NT2/D1 (cell line): ENCODE measurements at regions not wholly inside any gene's neighbourhood (a gene's known extent, or its start where the extent isn't known, plus 50 kb on each side); places are given as distances from the start of the nearest gene placed in this dataset.

Experiments used
- DNase-seq: peaks from one replicate; pipeline ENCODE4 v3.0.0-alpha.2; 2011; ENCODE audit warnings: low read depth, low spot score
- H3K27me3 ChIP-seq: 2 replicates; pipeline ENCODE4 v1.6.0; 2011; ENCODE audit warnings: mild to moderate bottlenecking; ENCODE audit not compliant: insufficient read length, insufficient read depth
- H3K36me3 ChIP-seq: 2 replicates; pipeline ENCODE4 v1.6.1; 2011; ENCODE audit warnings: mild to moderate bottlenecking, low read length, mixed read lengths; ENCODE audit not compliant: insufficient read depth, insufficient read length
- H3K4me1 ChIP-seq: 2 replicates; pipeline ENCODE4 v1.5.1; 2011; ENCODE audit not compliant: insufficient read depth, insufficient read length
- H3K4me3 ChIP-seq: 2 replicates; pipeline ENCODE4 v1.5.1; 2011; ENCODE audit warnings: low read depth; ENCODE audit not compliant: insufficient read length
- H3K9ac ChIP-seq: 2 replicates; pipeline ENCODE4 v1.6.0; 2011; ENCODE audit warnings: low read depth; ENCODE audit not compliant: insufficient read length
- H3K9me3 ChIP-seq: 2 replicates; pipeline ENCODE4 v1.5.1; 2011; ENCODE audit warnings: mild to moderate bottlenecking, low read length; ENCODE audit not compliant: insufficient read depth
- SUZ12 ChIP-seq: IDR thresholded peaks from 2 replicates; pipeline ENCODE4 v1.6.1; 2011; ENCODE audit not compliant: insufficient read length, insufficient read depth; ENCODE audit errors: extremely low read depth
- YY1 ChIP-seq: IDR thresholded peaks from 2 replicates; pipeline ENCODE4 v1.6.1; 2011; ENCODE audit not compliant: insufficient read length, insufficient read depth
- ZNF274 ChIP-seq: IDR thresholded peaks from 2 replicates; pipeline ENCODE4 v1.6.1; 2011; ENCODE audit warnings: mild to moderate bottlenecking, low read depth, low read length

DNA sequence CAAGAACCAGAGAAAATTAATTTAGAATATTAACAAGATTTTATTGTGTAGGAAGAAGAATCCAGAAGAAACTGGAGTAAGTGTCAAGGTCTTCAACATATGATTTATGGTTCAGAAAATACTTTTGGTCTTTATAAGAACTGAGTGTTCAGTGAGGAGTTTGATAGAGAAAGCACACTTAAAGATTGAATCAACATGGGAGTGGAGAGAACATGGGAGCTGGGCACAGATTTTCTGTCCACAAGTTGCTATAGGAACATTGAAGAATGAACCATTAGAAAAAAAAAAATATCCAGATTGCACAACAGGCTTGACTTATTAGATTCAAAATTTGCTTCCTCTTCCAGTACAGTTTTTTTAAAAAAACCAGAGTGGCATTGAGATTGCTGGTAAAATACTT lies 601.2 kb upstream of the GNPDA2 start:
- no peaks in the 10 kb centered on the region for H3K36me3 ChIP-seq
- no peak for DNase-seq
- H3K4me3 ChIP-seq, result no peak overlapping the region
- no peaks in the 10 kb centered on the region for H3K27me3 ChIP-seq
- H3K9me3 ChIP-seq, result no peaks in the 10 kb centered on the region
- TF ChIP-seq YY1 (no peak), ZNF274 (no peak), SUZ12 (no peak)
- H3K9ac ChIP-seq, result no peak overlapping the region
- no peaks in the 10 kb centered on the region for H3K4me1 ChIP-seq

GRCh38 chr4:45324455-45325417 lies 598.4 kb upstream of the GNPDA2 start:
- Histone ChIP-seq H3K4me1 (no peaks in the 10 kb centered on the region), H3K4me3 (no peak overlapping the region), H3K9me3 (no peaks in the 10 kb centered on the region), H3K27me3 (no peaks in the 10 kb centered on the region), H3K9ac (no peak overlapping the region), H3K36me3 (no peaks in the 10 kb centered on the region)
- DNase-seq, result no peak
- TF ChIP-seq ZNF274 (no peak), YY1 (no peak), SUZ12 (no peak)

DNA sequence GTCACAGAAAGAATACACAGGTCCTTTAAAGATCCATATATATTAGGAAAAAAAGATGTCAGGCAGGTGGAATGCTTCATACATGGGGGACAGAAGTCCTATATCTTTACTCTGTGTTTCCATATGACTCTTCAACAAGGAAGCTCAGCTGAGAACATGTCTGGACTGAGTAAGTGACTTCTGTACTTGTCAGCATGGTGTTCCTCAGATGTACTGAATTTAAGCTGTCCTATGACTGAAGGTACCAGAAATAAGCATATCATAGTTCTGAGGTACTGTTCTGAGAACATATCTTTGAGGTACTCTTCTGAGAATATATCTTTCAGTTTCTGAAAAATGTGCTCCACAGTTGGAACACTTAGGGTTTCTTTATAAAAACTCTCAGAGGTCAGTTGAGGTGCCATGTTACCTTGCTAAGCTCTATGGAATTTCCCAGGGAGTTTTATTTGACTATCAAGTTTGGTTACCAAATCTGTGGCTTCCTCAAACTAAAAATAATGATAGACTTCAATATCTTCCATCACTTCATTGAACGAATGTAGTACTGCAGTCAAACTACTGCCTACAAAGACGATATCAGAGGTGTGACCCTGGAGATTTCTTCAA lies 597.2 kb upstream of the GNPDA2 start:
- TF ChIP-seq ZNF274 (no peak), SUZ12 (no peak), YY1 (no peak)
- Histone ChIP-seq H3K4me3 (no peak overlapping the region), H3K27me3 (no peaks in the 10 kb centered on the region), H3K9me3 (no peaks in the 10 kb centered on the region), H3K4me1 (no peaks in the 10 kb centered on the region), H3K36me3 (no peaks in the 10 kb centered on the region), H3K9ac (no peak overlapping the region)
- no peak for DNase-seq

DNA sequence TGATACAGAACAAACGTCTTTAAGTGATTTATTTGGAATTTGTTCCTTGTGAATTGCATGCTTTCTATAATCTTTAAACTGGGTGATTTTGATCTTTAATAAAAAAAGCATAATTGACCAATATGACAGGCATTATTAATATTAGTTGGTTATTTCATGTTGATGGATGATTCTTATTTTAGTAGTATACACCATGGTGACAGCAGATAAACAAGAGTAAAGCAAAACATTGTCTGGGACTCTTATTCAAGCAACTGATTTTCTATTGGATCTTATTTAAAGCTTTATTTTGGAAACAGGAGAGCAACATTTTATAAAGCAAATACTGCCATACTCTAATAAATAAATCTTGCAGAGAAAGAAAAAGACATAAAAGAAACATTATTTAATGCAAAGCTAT lies 591.4 kb upstream of the GNPDA2 start:
- no peak for TF ChIP-seq YY1
- no peak for TF ChIP-seq ZNF274
- TF ChIP-seq SUZ12, result no peak
- Histone ChIP-seq H3K27me3 (no peaks in the 10 kb centered on the region), H3K36me3 (no peaks in the 10 kb centered on the region), H3K4me1 (no peaks in the 10 kb centered on the region), H3K4me3 (no peak overlapping the region), H3K9me3 (no peaks in the 10 kb centered on the region), H3K9ac (no peak overlapping the region)
- no peak for DNase-seq

- TF ChIP-seq ZNF274 (no peak), YY1 (no peak), SUZ12 (no peak)
- Histone ChIP-seq H3K4me3 (no peak overlapping the region), H3K9ac (no peak overlapping the region), H3K9me3 (no peaks in the 10 kb centered on the region), H3K36me3 (no peaks in the 10 kb centered on the region), H3K4me1 (no peaks in the 10 kb centered on the region), H3K27me3 (no peaks in the 10 kb centered on the region)
- DNase-seq, result no peak
These were observed 590.9 kb upstream of the GNPDA2 start for GRCh38 chr4:45317276-45317675.

DNA sequence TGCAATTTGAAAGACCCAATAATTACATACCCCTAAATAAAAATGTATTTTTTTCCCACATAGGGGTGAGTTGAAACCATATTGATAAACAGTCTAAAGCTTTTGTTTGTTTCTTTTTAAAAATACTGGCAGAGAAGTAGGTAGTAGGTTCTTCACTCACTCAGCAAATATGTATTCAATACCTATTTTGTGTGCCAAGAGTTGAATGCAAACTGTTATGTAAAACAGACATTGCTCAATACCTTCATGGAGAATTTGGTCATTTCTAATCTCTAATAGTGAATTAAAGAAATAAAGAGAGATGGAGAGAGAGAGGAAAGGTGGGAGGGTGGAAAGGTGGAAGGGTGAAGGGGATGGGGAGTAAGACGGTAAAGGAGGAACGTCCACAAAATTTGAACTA lies 589.9 kb upstream of the GNPDA2 start:
- Histone ChIP-seq H3K36me3 (no peaks in the 10 kb centered on the region), H3K4me3 (no peak overlapping the region), H3K9me3 (no peaks in the 10 kb centered on the region), H3K9ac (no peak overlapping the region), H3K4me1 (no peaks in the 10 kb centered on the region), H3K27me3 (no peaks in the 10 kb centered on the region)
- TF ChIP-seq ZNF274 (no peak), SUZ12 (no peak), YY1 (no peak)
- no peak for DNase-seq

DNA sequence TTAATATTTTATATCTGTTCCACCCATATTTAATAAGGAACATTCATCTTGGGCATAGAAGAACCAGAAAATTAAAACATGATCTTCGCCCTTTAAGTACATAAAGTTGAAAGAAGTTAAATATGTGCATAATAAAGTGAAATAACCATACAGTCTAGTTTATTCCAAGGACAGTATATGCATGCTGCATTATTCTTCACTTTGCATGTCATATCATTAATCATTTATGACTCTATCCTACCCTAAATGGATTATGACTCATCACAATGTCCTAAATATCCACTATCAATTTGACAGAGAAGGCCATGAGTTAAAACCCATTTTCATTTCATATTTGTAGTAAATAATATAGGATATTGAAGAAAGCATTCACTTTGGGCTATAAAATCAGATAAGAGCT lies 576.5 kb upstream of the GNPDA2 start:
- TF ChIP-seq ZNF274 (no peak), YY1 (no peak), SUZ12 (no peak)
- no peaks in the 10 kb centered on the region for H3K4me1 ChIP-seq
- H3K4me3 ChIP-seq, result no peak overlapping the region
- no peak overlapping the region for H3K9ac ChIP-seq
- no peaks in the 10 kb centered on the region for H3K27me3 ChIP-seq
- no peak for DNase-seq
- no peaks in the 10 kb centered on the region for H3K36me3 ChIP-seq
- no peaks in the 10 kb centered on the region for H3K9me3 ChIP-seq
